RWPE1 (cell line): ENCODE measurements at regions not wholly inside any gene's neighbourhood (a gene's known extent, or its start where the extent isn't known, plus 50 kb on each side); places are given as distances from the start of the nearest gene placed in this dataset.
"Not testable (repeated sequence)": the region's sequence is repeated elsewhere in the genome, so short reads cannot be mapped to it uniquely, and the experiment has no call there.

Experiments
- CTCF ChIA-PET: fragments of 350-600 bp; sonication (Branson Sonifier 250); formaldehyde crosslinking; extraction: SDS; loops from one replicate; lab custom pipeline; 2021; lab: Yijun Ruan, JAX
- POLR2A ChIA-PET: fragments of 400-600 bp; formaldehyde crosslinking; extraction: SDS; loops from one replicate; lab custom pipeline; 2020; ENCODE audit warnings: antibody characterized with exemption; ENCODE audit not compliant: low non-redundant PET; lab: Yijun Ruan, JAX
- DNase-seq: peaks from one replicate; pipeline ENCODE4 v3.0.0; 2012; ENCODE audit warnings: low spot score
- H3K27ac ChIP-seq: fragments of 450-650 bp; 2 replicates; pipeline ENCODE4 v1.5.1; 2017
- TF ChIP-seq, protein P1 (sequence below): fragments of 450-650 bp; conservative IDR thresholded peaks from 2 replicates; pipeline ENCODE4 v1.5.1; 2017; ENCODE audit warnings: low read depth, mild to moderate bottlenecking

DNA sequence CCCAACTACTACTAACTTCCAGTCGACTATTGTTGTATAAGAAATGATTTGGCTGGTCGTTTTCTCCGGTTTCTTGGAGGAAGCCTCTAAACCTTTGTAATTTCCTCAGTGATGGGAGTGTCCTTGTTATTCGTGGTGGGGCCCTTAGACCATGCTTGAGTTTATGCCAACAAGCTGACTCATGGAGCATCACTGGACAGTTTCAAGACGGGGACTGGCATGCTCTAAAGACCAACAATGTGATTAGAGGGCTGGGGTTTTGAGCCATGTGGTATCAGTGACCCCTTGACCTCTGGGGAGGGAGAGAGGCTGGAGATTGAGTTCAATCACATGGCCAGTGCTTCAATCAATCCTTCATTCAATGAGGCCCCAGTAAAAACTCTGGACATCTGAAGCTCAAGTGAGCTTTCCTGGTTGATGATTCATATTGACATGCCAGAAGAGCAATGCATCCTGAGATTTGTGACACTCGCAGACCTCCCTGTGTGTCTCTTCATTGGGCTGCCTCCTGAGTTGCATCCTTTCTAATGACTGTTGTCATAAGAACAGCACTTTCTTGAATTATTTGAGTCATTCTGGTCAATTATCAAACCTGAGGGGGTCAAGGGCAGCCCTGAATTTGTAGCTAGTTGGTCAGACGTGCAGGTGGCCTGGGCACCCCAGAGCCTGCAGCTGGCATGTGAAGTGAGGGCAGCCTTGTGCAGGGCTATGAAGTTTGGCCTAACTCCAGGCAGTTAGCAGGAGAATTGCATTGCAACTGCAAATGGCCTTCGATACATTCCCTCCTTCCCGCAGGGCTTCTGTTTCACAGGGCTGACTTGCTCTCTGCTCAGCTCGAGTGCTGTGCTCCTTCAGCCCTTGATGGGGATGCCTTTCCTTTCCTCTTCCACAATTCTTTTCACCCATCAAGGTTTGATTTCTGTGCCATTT, 246.5 kb downstream of the FGF9 start:
- POLR2A ChIA-PET: no interaction called here
- H3K27ac ChIP-seq: no peak overlapping the region
- TF ChIP-seq, protein P1, sequence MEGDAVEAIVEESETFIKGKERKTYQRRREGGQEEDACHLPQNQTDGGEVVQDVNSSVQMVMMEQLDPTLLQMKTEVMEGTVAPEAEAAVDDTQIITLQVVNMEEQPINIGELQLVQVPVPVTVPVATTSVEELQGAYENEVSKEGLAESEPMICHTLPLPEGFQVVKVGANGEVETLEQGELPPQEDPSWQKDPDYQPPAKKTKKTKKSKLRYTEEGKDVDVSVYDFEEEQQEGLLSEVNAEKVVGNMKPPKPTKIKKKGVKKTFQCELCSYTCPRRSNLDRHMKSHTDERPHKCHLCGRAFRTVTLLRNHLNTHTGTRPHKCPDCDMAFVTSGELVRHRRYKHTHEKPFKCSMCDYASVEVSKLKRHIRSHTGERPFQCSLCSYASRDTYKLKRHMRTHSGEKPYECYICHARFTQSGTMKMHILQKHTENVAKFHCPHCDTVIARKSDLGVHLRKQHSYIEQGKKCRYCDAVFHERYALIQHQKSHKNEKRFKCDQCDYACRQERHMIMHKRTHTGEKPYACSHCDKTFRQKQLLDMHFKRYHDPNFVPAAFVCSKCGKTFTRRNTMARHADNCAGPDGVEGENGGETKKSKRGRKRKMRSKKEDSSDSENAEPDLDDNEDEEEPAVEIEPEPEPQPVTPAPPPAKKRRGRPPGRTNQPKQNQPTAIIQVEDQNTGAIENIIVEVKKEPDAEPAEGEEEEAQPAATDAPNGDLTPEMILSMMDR: no peak
- CTCF ChIA-PET: no interaction called here
- DNase-seq: no peak

DNA sequence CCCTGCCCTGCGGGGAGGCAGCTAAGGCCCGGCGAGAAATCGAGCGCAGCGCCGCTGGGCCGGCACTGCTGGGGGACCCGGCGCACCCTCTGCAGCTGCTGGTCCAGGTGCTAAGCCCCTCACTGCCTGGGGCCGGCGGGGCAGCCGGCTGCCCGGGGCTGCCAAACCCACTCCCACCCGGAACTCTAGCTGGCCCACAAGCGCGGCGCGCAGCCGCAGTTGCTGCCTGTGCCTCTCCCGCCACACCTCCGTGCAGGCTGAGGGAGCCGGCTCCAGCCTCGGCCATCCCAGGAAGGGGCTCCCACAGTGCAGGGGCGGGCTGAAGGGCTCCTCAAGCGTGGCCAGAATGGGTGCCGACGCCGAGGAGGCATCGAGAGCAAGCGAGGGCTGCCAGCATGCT, 249.9 kb downstream of the FGF9 start:
- CTCF ChIA-PET: interaction anchor here (0.7 kb wide), 2 partner anchors 36 to 208 kb away, joined by 3 to 4 read pairs; no protein-coding TSS in a partner anchor
- POLR2A ChIA-PET, H3K27ac ChIP-seq, DNase-seq: not testable (repeated sequence)

DNA sequence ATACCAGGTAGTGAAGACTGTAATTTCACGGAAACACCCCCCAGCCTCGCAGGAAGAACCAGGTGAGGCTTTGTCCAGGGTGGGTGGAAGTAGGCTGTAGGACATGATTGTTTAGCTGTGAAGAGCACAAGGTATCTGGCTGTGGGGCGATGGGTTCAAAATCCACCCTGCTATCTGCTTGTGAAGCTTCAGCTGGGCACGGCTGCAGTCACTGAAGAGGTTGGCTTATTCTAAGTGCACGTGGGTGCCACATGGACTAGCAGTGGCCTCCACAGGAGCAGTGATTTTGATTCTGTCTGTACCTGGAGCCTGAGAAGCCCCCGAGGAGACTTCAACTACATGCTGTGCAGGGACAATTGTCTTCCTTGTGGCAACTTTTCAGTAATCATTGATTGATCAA, 254.1 kb downstream of the FGF9 start:
- TF ChIP-seq, protein P1: no peak
- no peak for DNase-seq
- no peak overlapping the region for H3K27ac ChIP-seq
- CTCF ChIA-PET: no interaction called here
- POLR2A ChIA-PET: no interaction called here

DNA sequence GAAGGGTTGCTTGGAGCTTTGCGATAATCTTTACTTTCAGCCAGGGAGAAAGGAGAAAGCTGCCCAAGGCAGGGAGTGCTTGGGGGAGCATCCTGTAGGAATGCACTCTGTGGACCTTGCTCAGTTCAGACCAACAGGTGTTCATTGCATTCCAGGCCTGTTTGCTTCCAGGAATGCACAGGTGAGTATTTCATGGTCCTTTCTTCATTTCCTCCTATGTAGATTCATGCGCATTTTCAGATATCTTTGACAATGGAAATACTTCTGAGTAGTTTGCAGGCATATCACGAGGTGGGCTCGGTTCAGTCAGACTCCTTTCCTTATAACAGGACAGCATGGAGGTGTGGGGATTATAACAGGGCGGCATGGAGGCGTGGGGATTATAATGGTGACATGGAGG, 254.8 kb downstream of the FGF9 start:
- POLR2A ChIA-PET: no interaction called here
- H3K27ac ChIP-seq: no peak overlapping the region
- CTCF ChIA-PET: interaction anchor here (0.6 kb wide), 1 partner anchor 23 kb away, joined by 3 read pairs; no protein-coding TSS in a partner anchor
- no peak for DNase-seq
- TF ChIP-seq, protein P1: no peak

DNA sequence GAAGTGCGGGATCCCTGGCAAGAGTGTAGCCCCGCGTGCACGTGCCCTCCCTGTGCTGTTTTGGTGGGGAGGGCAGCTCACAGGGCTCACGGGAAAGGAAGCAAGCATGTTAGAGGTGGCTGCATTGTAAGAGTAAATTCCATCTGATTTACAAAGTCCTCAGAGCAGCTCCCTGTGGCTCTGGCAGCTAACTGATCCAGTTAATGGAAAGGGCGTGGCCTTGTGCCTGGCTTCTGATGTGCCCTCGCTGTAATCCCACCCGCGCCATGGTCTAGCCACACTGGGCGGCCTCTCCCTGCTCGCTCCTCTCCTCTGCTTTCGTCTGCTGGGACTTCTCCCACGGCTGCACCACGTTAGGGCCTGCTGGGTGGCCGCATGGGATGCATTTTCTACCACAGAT, 258.5 kb downstream of the FGF9 start:
- ChIA-PET CTCF (interaction anchor here (0.5 kb wide), 1 partner anchor 1510 kb away, joined by 3 read pairs; no protein-coding TSS in a partner anchor), POLR2A (no interaction called here)
- DNase-seq: no peak
- H3K27ac ChIP-seq: no peak overlapping the region
- TF ChIP-seq, protein P1: no peak

DNA sequence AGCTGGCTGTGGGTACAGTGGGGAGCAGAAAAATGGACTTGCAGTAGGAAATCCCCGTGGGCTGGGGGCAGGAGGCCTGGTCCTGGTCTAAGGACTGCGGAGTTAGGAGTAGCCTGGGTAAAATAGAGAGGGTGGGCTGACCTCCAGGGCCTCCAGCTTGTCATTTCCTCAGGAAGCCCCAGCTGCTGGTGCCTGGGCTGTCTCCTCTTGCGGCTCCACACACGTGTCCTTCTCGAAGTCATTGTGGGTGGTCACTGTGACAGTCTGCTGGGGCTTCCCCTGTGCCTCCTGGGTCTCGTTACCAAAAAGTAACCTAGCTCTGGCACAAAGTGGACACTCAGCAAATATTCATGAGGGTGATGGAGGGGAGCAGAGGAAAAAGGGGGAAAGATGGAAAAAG, 259.7 kb downstream of the FGF9 start:
- TF ChIP-seq, protein P1: no peak
- no peak for DNase-seq
- CTCF ChIA-PET: interaction anchor here (0.6 kb wide), 1 partner anchor 177 kb away, joined by 4 read pairs; no protein-coding TSS in a partner anchor
- H3K27ac ChIP-seq: no peak overlapping the region
- POLR2A ChIA-PET: no interaction called here

DNA sequence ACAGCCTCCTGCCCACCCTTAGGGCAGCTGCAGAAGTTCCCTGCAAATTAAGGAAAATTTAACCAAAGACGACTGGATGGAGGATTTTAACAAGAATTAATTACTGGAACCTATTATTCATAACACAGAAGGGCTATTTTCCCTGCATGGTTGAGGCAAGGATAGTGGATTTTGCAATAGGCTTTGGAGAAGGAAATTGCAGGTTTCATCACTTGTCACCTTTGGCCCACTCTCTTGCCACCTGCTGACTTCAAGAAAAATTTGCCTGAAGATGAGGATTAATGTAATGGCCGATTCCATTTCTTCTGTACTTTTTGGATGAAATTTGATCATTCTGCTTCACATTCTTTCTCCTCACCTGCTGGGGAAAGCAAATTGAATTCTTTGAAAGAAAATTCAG, 261.7 kb downstream of the FGF9 start:
- ChIA-PET CTCF (no interaction called here), POLR2A (no interaction called here)
- no peak overlapping the region for H3K27ac ChIP-seq
- TF ChIP-seq, protein P1: no peak
- DNase-seq: no peak
